ENCODE measurements at regions not wholly inside any gene's neighbourhood (a gene's known extent, or its start where the extent isn't known, plus 50 kb on each side); places are given as distances from the start of the nearest gene placed in this dataset.

DNA sequence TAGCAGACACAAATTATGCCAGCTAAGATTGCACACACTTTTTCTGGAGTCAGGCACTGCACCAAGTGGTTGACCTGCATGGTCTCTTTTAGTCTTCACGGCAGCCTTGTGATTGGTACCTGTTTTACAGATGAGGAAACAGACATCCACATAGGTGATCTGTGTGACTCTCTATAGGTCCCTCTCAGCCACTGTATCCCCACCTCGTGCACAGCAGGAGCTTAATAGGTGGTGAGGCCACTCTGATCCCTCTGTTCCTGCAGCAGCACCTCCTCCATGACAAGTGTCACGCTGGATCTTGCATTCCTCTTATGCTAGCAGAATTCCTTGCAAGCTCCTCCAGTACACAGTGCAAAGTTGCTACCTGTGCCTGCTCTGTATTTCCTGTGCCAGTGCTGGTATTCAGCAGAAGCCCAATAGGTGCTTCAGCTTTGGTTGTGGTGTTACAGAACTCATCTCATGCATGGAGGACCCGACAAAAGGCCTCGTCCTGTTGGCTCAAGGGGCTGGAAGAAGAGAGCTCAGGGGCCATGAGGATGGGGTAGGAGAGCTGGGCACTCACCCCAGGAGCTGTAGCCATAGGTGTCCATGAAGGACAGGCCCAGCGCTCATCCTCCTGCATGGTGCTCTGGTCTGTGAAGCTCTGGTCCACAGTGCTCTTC is 546.7 kb downstream of the PTPRU start:
- no peak for DNase-seq
- no peaks in the 10 kb centered on the region for H3K9me3 ChIP-seq (ENCODE audit: control insufficient read depth in 4 of 4, insufficient read depth in 3 of 4, low read length in 3 of 4)
- WGBS, 2 donors, result 70 to 85% methylated on average over 6 of the region's 6 CpGs
- H3K9ac ChIP-seq (ENCODE audit: insufficient read depth in 1 of 2, low read length in 2 of 2), result no peak overlapping the region
- no peak overlapping the region for H3K27ac ChIP-seq (ENCODE audit: low read depth in 1 of 2, low read length in 1 of 2)
- H3K27me3 ChIP-seq (ENCODE audit: control insufficient read depth in 3 of 3, insufficient read depth in 3 of 3, low read length in 2 of 3), result no peaks in the 10 kb centered on the region
- TF ChIP-seq CTCF (IDR thresholded peaks at IDR 0.05; ENCODE audit: control extremely low read depth, extremely low read depth), result no peak
- no peaks in the 10 kb centered on the region for H3K4me1 ChIP-seq (ENCODE audit: control insufficient read depth in 5 of 5, insufficient read depth in 5 of 5, low read length in 5 of 5)
- ATAC-seq (ENCODE audit: insufficient read depth, low FRiP score), result no peak
- H3K36me3 ChIP-seq (ENCODE audit: control insufficient read depth in 4 of 4, insufficient read depth in 4 of 4, low read length in 4 of 4), result no peaks in the 10 kb centered on the region
- no peak overlapping the region for H3K4me3 ChIP-seq

GRCh38 chr1:29779146-29779545 is 542.8 kb downstream of the PTPRU start:
- Histone ChIP-seq H3K4me3 (no peak overlapping the region), H3K36me3 (ENCODE audit: control insufficient read depth in 4 of 4, insufficient read depth in 4 of 4, low read length in 4 of 4) (no peaks in the 10 kb centered on the region), H3K27ac (ENCODE audit: low read depth in 1 of 2, low read length in 1 of 2) (no peak overlapping the region), H3K9ac (ENCODE audit: insufficient read depth in 1 of 2, low read length in 2 of 2) (no peak overlapping the region), H3K4me1 (ENCODE audit: control insufficient read depth in 5 of 5, insufficient read depth in 5 of 5, low read length in 5 of 5) (no peaks in the 10 kb centered on the region), H3K27me3 (ENCODE audit: control insufficient read depth in 3 of 3, insufficient read depth in 3 of 3, low read length in 2 of 3) (no peaks in the 10 kb centered on the region), H3K9me3 (ENCODE audit: control insufficient read depth in 4 of 4, insufficient read depth in 3 of 4, low read length in 3 of 4) (peaks cover 0 to 4% (median 1%) of the 10 kb centered on the region in 4 donors)
- DNase-seq, result no peak
- ATAC-seq (ENCODE audit: insufficient read depth, low FRiP score), result no peak
- no peak for TF ChIP-seq CTCF (IDR thresholded peaks at IDR 0.05; ENCODE audit: control extremely low read depth, extremely low read depth)
- 82 to 90% methylated on average over 5 of the region's 5 CpGs for whole genome bisulfite sequencing, 2 donors

DNA sequence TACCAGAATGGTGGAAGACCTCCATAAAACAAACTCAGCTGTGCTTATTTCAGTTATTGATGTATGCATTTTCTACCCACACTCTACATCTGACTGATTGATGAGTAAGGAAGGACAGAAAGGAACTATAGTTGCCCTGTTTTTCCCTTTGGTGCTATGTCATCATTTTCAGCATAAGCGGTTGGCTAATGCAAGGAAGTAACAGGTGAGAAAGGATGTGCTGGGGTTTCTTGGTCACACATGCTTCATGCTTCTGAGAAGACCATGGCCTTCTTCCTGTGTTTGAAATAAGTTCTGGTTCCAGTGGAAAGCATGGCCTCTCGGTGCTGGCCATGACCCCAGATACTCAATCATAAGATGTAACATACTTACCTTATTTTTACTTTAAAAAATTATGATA is 541.2 kb downstream of the PTPRU start:
- no peak overlapping the region for H3K27ac ChIP-seq (ENCODE audit: low read depth in 1 of 2, low read length in 1 of 2)
- H3K9me3 ChIP-seq (ENCODE audit: control insufficient read depth in 4 of 4, insufficient read depth in 3 of 4, low read length in 3 of 4), result peaks cover 0 to 4% (median 1%) of the 10 kb centered on the region in 4 donors
- ATAC-seq (ENCODE audit: insufficient read depth, low FRiP score), result no peak
- no peak overlapping the region for H3K9ac ChIP-seq (ENCODE audit: insufficient read depth in 1 of 2, low read length in 2 of 2)
- H3K27me3 ChIP-seq (ENCODE audit: control insufficient read depth in 3 of 3, insufficient read depth in 3 of 3, low read length in 2 of 3), result no peaks in the 10 kb centered on the region
- no peaks in the 10 kb centered on the region for H3K36me3 ChIP-seq (ENCODE audit: control insufficient read depth in 4 of 4, insufficient read depth in 4 of 4, low read length in 4 of 4)
- 83 to 84% methylated on average over 2 of the region's 2 CpGs for WGBS, 2 donors
- H3K4me3 ChIP-seq, result no peak overlapping the region
- no peak for TF ChIP-seq CTCF (IDR thresholded peaks at IDR 0.05; ENCODE audit: control extremely low read depth, extremely low read depth)
- DNase-seq, result no peak
- H3K4me1 ChIP-seq (ENCODE audit: control insufficient read depth in 5 of 5, insufficient read depth in 5 of 5, low read length in 5 of 5), result no peaks in the 10 kb centered on the region

- Histone ChIP-seq H3K27ac (ENCODE audit: low read depth in 1 of 2, low read length in 1 of 2) (no peak overlapping the region), H3K4me1 (ENCODE audit: control insufficient read depth in 5 of 5, insufficient read depth in 5 of 5, low read length in 5 of 5) (no peaks in the 10 kb centered on the region), H3K9me3 (ENCODE audit: control insufficient read depth in 4 of 4, insufficient read depth in 3 of 4, low read length in 3 of 4) (peaks cover 0 to 4% (median 1%) of the 10 kb centered on the region in 4 donors), H3K27me3 (ENCODE audit: control insufficient read depth in 3 of 3, insufficient read depth in 3 of 3, low read length in 2 of 3) (no peaks in the 10 kb centered on the region), H3K9ac (ENCODE audit: insufficient read depth in 1 of 2, low read length in 2 of 2) (no peak overlapping the region), H3K4me3 (no peak overlapping the region), H3K36me3 (ENCODE audit: control insufficient read depth in 4 of 4, insufficient read depth in 4 of 4, low read length in 4 of 4) (no peaks in the 10 kb centered on the region)
- TF ChIP-seq CTCF (IDR thresholded peaks at IDR 0.05; ENCODE audit: control extremely low read depth, extremely low read depth), result no peak
- DNase-seq (no peak), ATAC-seq (ENCODE audit: insufficient read depth, low FRiP score) (no peak)
- WGBS, 2 donors, result 88 to 98% methylated on average over 2 of the region's 2 CpGs
These were observed 538.0 kb downstream of the PTPRU start for GRCh38 chr1:29774355-29774754.
